HG03520 (cell line): ENCODE measurements at regions not wholly inside any gene's neighbourhood (a gene's known extent, or its start where the extent isn't known, plus 50 kb on each side); places are given as distances from the start of the nearest gene placed in this dataset.

Experiments
- ATAC-seq: cut with Tn5 transposase; IDR thresholded peaks from one replicate; pipeline ENCODE4 v1.9.1; 2021; ENCODE audit warnings: mild to moderate bottlenecking, moderate library complexity; ENCODE audit not compliant: unreplicated experiment

- no peak for ATAC-seq
Measured at GRCh38 chr10:10432296-10433035, 585.2 kb upstream of the CELF2 start.

GRCh38 chr10:10434312-10434711 is 583.4 kb upstream of the CELF2 start:
- no peak for ATAC-seq

GRCh38 chr10:10437886-10438285 is 579.8 kb upstream of the CELF2 start:
- ATAC-seq: no peak

- no peak for ATAC-seq
Measured at GRCh38 chr10:10438335-10439100, 579.2 kb upstream of the CELF2 start.

GRCh38 chr10:10456856-10457255 is 560.8 kb upstream of the CELF2 start:
- ATAC-seq: no peak

GRCh38 chr10:10460451-10460850 is 557.2 kb upstream of the CELF2 start:
- ATAC-seq: no peak

DNA sequence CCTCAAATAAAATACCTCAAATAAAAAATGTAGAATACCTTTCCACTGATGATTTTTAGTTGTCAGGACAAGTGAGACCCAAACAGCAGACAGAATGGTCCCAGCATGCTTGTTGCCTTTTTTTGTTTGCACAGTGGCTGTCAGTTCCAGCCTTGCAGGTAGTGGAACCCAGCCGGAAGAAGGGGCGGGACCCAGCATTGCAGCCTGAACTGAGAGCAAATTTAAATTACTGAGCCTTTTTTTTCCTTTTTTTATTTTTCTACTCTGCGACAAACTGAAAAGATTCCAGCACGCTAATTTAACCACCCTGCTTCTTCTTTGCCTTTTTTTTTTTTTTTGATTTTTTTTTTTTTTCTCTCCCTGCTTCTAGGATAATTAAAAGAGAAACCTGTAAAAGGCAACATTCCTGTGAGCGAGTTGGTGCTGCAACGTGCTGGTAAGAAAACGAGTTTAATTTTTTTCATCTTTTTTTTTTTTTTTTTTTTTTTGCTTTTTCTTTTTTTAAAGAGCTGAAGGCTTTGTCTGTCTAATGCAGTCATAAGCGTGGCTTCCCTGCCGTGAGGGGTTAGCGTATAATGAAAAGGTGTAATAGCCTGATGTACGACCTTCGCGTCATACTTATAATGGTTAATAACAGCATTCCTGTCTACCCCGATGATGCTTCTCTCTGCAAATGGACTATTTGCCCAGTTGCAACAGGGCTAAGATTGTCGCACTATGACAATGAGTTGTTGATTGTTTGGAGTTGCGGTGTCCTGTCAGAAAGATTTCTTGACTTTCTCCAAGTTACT is 555.3 kb upstream of the CELF2 start:
- ATAC-seq: no peak

- no peak for ATAC-seq
Measured at GRCh38 chr10:10471758-10472157, 545.9 kb upstream of the CELF2 start.

DNA sequence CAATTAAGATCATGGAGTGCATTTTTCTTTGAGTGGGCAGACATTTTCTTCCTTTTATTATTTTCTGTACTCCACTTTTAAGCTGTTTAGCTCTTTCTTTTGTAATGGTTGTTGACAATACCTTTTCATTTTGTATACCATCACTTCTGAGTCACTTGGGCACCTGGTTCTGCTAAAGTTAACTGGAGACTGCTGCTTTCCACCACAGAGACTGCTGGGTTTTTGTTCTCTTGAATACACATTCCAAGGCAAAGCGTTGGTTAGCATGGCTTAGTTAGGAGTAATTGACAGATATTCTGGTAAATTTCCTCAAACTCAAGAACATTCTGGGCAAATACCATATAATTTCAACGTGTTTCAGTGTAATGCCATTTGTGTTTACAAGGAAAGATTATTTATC is 541.9 kb upstream of the CELF2 start:
- ATAC-seq: no peak

- ATAC-seq: no peak
Measured at GRCh38 chr10:10477844-10478243, 539.8 kb upstream of the CELF2 start.

GRCh38 chr10:10479465-10479864 is 538.2 kb upstream of the CELF2 start:
- no peak for ATAC-seq

GRCh38 chr10:10482613-10483012 is 535.1 kb upstream of the CELF2 start:
- no peak for ATAC-seq

DNA sequence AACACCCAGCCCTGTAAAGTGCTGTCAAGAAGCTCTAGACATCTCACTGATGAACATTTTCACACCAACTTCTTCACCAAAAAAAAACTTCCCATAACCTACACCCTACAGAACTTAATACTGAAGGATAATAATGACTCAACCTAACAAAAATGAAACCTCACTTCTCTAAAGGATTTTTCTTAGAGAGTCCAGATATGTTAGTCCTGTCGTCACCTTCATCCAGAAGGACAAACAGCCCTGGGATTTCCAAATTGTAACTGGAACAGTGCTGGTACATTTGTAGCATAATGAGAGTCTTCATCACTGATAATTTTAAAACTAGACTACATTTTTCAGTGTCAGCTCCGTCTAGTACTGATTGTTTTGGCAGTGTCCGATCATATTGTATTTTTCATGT is 528.6 kb upstream of the CELF2 start:
- no peak for ATAC-seq

- no peak for ATAC-seq
Measured at GRCh38 chr10:10489805-10490571, 527.7 kb upstream of the CELF2 start.

DNA sequence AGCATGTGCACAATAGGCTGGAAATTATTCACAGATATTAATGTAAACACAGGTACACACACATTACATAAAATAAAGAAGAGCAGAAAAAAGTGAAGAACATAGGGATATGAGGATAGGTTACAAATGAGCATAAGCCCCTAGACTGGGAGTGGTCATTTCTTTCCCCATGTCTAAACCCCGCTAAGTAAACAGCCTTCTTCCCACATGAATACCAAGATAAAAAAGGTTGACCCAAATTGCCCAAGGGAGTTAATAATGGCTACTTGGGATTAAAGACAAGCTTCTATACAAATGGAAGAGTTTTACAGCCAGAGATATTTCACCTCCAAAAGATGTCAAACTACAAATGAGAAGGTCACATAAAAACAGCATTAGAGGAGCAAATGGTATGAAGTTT is 527.1 kb upstream of the CELF2 start:
- no peak for ATAC-seq

- no peak for ATAC-seq
Measured at GRCh38 chr10:10492420-10492819, 525.3 kb upstream of the CELF2 start.

DNA sequence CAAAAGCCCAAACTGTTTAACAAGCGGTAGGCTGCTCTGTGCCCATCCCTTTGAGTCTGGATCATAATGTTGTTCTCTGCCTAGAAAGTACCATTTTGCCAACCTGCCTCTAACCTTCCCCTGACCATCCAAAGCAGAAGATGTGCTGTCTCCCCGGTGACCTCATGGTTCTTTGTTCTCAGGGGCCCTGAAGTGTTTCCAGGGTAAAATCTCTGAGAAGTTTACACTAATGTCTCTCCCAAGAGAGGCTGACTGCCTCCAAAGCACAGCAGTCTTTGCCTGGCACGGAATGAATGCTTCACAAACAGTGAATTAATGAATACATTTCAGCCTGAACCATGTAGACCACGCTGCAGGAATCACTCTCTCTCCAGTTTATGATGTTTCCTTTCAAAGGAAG is 523.8 kb upstream of the CELF2 start:
- ATAC-seq: no peak

DNA sequence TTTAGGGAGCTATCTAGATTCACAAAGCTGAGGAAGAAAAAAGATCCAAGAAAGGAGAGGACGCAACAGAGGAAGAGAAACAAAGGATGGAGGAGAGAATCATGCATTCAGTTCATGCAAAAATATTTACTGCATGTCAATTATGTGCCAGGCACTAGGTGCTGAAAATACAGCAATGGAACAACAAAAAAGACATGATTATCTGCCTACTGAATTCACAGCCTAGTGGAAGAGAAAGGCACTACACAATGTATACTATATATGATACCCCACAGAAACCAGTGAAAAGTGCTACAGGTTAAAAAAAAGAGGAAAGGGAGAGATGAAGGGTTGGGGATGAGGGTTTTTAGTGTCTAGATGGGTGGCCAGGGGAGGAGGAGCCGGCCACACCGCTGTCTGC is 520.4 kb upstream of the CELF2 start:
- ATAC-seq: no peak

- no peak for ATAC-seq
Measured at GRCh38 chr10:10498781-10499180, 518.9 kb upstream of the CELF2 start.

- no peak for ATAC-seq
Measured at GRCh38 chr10:10499839-10500238, 517.8 kb upstream of the CELF2 start.

GRCh38 chr10:10500937-10501336 is 516.7 kb upstream of the CELF2 start:
- ATAC-seq: no peak
